ENCODE measurements at regions not wholly inside any gene's neighbourhood (a gene's known extent, or its start where the extent isn't known, plus 50 kb on each side); places are given as distances from the start of the nearest gene placed in this dataset.
A peak's percentile ranks its signal among the peaks of the same experiment; 100 is the strongest.

- no peak for DNase-seq
- in situ Hi-C loops (cut with MboI) = no loop called here
- Histone ChIP-seq H3K9me2 (ENCODE audit: insufficient read depth) (no peaks in the 10 kb centered on the region), H3K79me2 (ENCODE audit: insufficient read depth) (no peaks in the 10 kb centered on the region), H3F3A (ENCODE audit: insufficient read depth) (peaks cover 10% of the 10 kb centered on the region), H2AFZ (no peak overlapping the region), H3K4me3 (no peak overlapping the region), H3K4me1 (ENCODE audit: insufficient read depth) (peaks cover 39% of the 10 kb centered on the region), H3K9ac (no peak overlapping the region), H3K36me3 (ENCODE audit: low read depth) (no peaks in the 10 kb centered on the region), H4K20me1 (ENCODE audit: insufficient read depth) (no peaks in the 10 kb centered on the region), H3K4me2 (ENCODE audit: unreplicated experiment) (no peak overlapping the region), H3K9me3 (ENCODE audit: low read depth) (no peaks in the 10 kb centered on the region), H3K27me3 (replicated peaks; ENCODE audit: insufficient read depth) (no peaks in the 10 kb centered on the region), H3K27ac (no peak overlapping the region)
- 74 to 81% methylated on average over 8 of the region's 8 CpGs for WGBS, 2 experiments (ENCODE audit: low coverage in 1 of 2, low lambda C conversion rate in 2 of 2, missing lambda C conversion rate in 2 of 2)
- TF ChIP-seq EZH2 (IDR thresholded peaks at IDR 0.05; ENCODE audit: insufficient read depth, poor library complexity, severe bottlenecking) (no peak), EZH2phosphoT487 (IDR thresholded peaks at IDR 0.05; ENCODE audit: insufficient read depth, low read depth) (no peak)
Observed at GRCh38 chr2:42933824-42934254, 141.5 kb upstream of the HAAO start.

- TF ChIP-seq EZH2phosphoT487 (IDR thresholded peaks at IDR 0.05; ENCODE audit: insufficient read depth, low read depth) (no peak), EZH2 (IDR thresholded peaks at IDR 0.05; ENCODE audit: insufficient read depth, poor library complexity, severe bottlenecking) (no peak)
- Histone ChIP-seq H3K27ac (no peak overlapping the region), H4K20me1 (ENCODE audit: insufficient read depth) (no peaks in the 10 kb centered on the region), H3K4me3 (no peak overlapping the region), H3K4me2 (ENCODE audit: unreplicated experiment) (no peak overlapping the region), H3K9me3 (ENCODE audit: low read depth) (no peaks in the 10 kb centered on the region), H3F3A (ENCODE audit: insufficient read depth) (peaks cover 10% of the 10 kb centered on the region), H3K4me1 (ENCODE audit: insufficient read depth) (peaks cover 39% of the 10 kb centered on the region), H3K79me2 (ENCODE audit: insufficient read depth) (no peaks in the 10 kb centered on the region), H3K9me2 (ENCODE audit: insufficient read depth) (no peaks in the 10 kb centered on the region), H2AFZ (peak overlapping the region; percentile 23; the same call in 1 of the 2 replicates), H3K27me3 (replicated peaks; ENCODE audit: insufficient read depth) (no peaks in the 10 kb centered on the region), H3K36me3 (ENCODE audit: low read depth) (no peaks in the 10 kb centered on the region), H3K9ac (no peak overlapping the region)
- 79 to 80% methylated on average over 13 of the region's 13 CpGs for WGBS, 2 experiments (ENCODE audit: low coverage in 1 of 2, low lambda C conversion rate in 2 of 2, missing lambda C conversion rate in 2 of 2)
- in situ Hi-C loops (cut with MboI) = no loop called here
- no peak for DNase-seq
Observed at GRCh38 chr2:42932271-42933151, 140.1 kb upstream of the HAAO start.

- in situ Hi-C loops (cut with MboI) = no loop called here
- no peak overlapping the region for H2AFZ ChIP-seq
- H3K27ac ChIP-seq = no peak overlapping the region
Observed at GRCh38 chr2:42931818-42932195, 139.4 kb upstream of the HAAO start.

GRCh38 chr2:42931146-42931817, 138.9 kb upstream of the HAAO start:
- Histone ChIP-seq H4K20me1 (ENCODE audit: insufficient read depth) (no peaks in the 10 kb centered on the region), H3K36me3 (ENCODE audit: low read depth) (no peaks in the 10 kb centered on the region), H3K27me3 (replicated peaks; ENCODE audit: insufficient read depth) (no peaks in the 10 kb centered on the region), H3K4me1 (ENCODE audit: insufficient read depth) (peaks cover 42% of the 10 kb centered on the region), H3K9me2 (ENCODE audit: insufficient read depth) (no peaks in the 10 kb centered on the region), H3K9me3 (ENCODE audit: low read depth) (no peaks in the 10 kb centered on the region), H3K9ac (0 out of 2 replicates have a peak overlapping the region, but pooled peaks have one; percentile 6), H3F3A (ENCODE audit: insufficient read depth) (peaks cover 12% of the 10 kb centered on the region), H2AFZ (no peak overlapping the region), H3K79me2 (ENCODE audit: insufficient read depth) (no peaks in the 10 kb centered on the region), H3K27ac (no peak overlapping the region), H3K4me2 (ENCODE audit: unreplicated experiment) (no peak overlapping the region), H3K4me3 (no peak overlapping the region)
- TF ChIP-seq EZH2 (IDR thresholded peaks at IDR 0.05; ENCODE audit: insufficient read depth, poor library complexity, severe bottlenecking) (no peak), EZH2phosphoT487 (IDR thresholded peaks at IDR 0.05; ENCODE audit: insufficient read depth, low read depth) (no peak)
- peak; percentile 53 for DNase-seq
- in situ Hi-C loops (cut with MboI) = no loop called here
- WGBS, 2 experiments (ENCODE audit: low coverage in 1 of 2, low lambda C conversion rate in 2 of 2, missing lambda C conversion rate in 2 of 2) = 65 to 66% methylated on average over 8 of the region's 8 CpGs

More at GRCh38 chr2:42931818-42932195, 139.4 kb upstream of the HAAO start:
- Histone ChIP-seq H4K20me1 (ENCODE audit: insufficient read depth) (no peaks in the 10 kb centered on the region), H3K27me3 (replicated peaks; ENCODE audit: insufficient read depth) (no peaks in the 10 kb centered on the region), H3K4me1 (ENCODE audit: insufficient read depth) (peaks cover 39% of the 10 kb centered on the region), H3K9me3 (ENCODE audit: low read depth) (no peaks in the 10 kb centered on the region), H3K9ac (no peak overlapping the region), H3K4me3 (no peak overlapping the region), H3K9me2 (ENCODE audit: insufficient read depth) (no peaks in the 10 kb centered on the region), H3K36me3 (ENCODE audit: low read depth) (no peaks in the 10 kb centered on the region), H3K79me2 (ENCODE audit: insufficient read depth) (no peaks in the 10 kb centered on the region), H3K4me2 (ENCODE audit: unreplicated experiment) (no peak overlapping the region), H3F3A (ENCODE audit: insufficient read depth) (peaks cover 10% of the 10 kb centered on the region)
- no peak for DNase-seq
- no peak for TF ChIP-seq EZH2phosphoT487 (IDR thresholded peaks at IDR 0.05; ENCODE audit: insufficient read depth, low read depth)
- 77 to 82% methylated on average over 3 of the region's 3 CpGs for WGBS, 2 experiments (ENCODE audit: low coverage in 1 of 2, low lambda C conversion rate in 2 of 2, missing lambda C conversion rate in 2 of 2)
